Naive thymus-derived CD4-positive, alpha-beta T cell (primary cell): ENCODE measurements at regions not wholly inside any gene's neighbourhood (a gene's known extent, or its start where the extent isn't known, plus 50 kb on each side); places are given as distances from the start of the nearest gene placed in this dataset.
"Not testable (repeated sequence)": the region's sequence is repeated elsewhere in the genome, so short reads cannot be mapped to it uniquely, and the experiment has no call there.

Experiments used
- ATAC-seq: fragments of 150-1000 bp; cut with Tn5 transposase; 2 replicates; pipeline ENCODE4 v1.10.0; 2021; ENCODE audit warnings: mild to moderate bottlenecking, moderate library complexity
- CTCF ChIA-PET: fragments of 350-600 bp; sonication (Branson Sonifier 250); formaldehyde crosslinking; loops from one replicate; lab custom pipeline; 2021; ENCODE audit warnings: antibody characterized with exemption; lab: Charles Lee
- POLR2A ChIA-PET: fragments of 350-600 bp; sonication (Branson Sonifier 250); formaldehyde crosslinking; loops from one replicate; lab custom pipeline; 2021; ENCODE audit warnings: antibody characterized with exemption, inconsistent platforms; lab: Charles Lee
- DNase-seq, 9 donors: peaks; one replicate each; pipeline versions ENCODE4 v3.0.0 to v3.0.0-alpha.2; 2020 to 2022; ENCODE audit warnings: mixed read lengths in 1 of 9
- H3K27ac ChIP-seq: one replicate; pipeline ENCODE4 v1.7.0; 2013; ENCODE audit warnings: mild to moderate bottlenecking, low read depth, low read length, moderate library complexity
- H3K27me3 ChIP-seq, 2 donors: one replicate each; pipeline ENCODE4 v1.7.0; 2013; ENCODE audit warnings: low read length in 2 of 2, mild to moderate bottlenecking in 2 of 2, moderate library complexity in 2 of 2; ENCODE audit not compliant: control insufficient read depth in 2 of 2, insufficient read depth in 2 of 2
- H3K36me3 ChIP-seq, 3 experiments: 1 replicate in 2 of 3; 2 replicates in 1 of 3; pipeline ENCODE4 v1.7.0; 2013; ENCODE audit warnings: low read length in 3 of 3, mild to moderate bottlenecking in 3 of 3, moderate library complexity in 1 of 3; ENCODE audit not compliant: insufficient read depth in 3 of 3, control insufficient read depth in 2 of 3
- H3K4me1 ChIP-seq, 2 donors: one replicate each; pipeline ENCODE4 v1.7.0; 2013; ENCODE audit warnings: low read length in 2 of 2, mild to moderate bottlenecking in 2 of 2, moderate library complexity in 1 of 2; ENCODE audit not compliant: control insufficient read depth in 2 of 2, insufficient read depth in 2 of 2
- H3K4me3 ChIP-seq: 2 replicates; pipeline ENCODE4 v1.7.0; 2013; ENCODE audit warnings: mild to moderate bottlenecking, low read length
- H3K9me3 ChIP-seq, 3 experiments: 1 replicate in 2 of 3; 2 replicates in 1 of 3; pipeline ENCODE4 v1.7.0; 2013; ENCODE audit warnings: low read length in 3 of 3; ENCODE audit not compliant: control insufficient read depth in 2 of 3
- H3K27ac Mint-ChIP-seq, 9 donors: one replicate each; pipeline ENCODE4 v1.8.0; 2020 to 2022; ENCODE audit warnings: mixed read lengths in 9 of 9, mild to moderate bottlenecking in 8 of 9, moderate library complexity in 5 of 9, inconsistent platforms in 2 of 9
- H3K27me3 Mint-ChIP-seq, 5 donors: one replicate each; pipeline ENCODE4 v1.8.0; 2021 to 2022; ENCODE audit warnings: mixed read lengths in 5 of 5, mild to moderate bottlenecking in 1 of 5
- H3K36me3 Mint-ChIP-seq, 5 donors: one replicate each; pipeline ENCODE4 v1.8.0; 2020 to 2022; ENCODE audit warnings: mixed read lengths in 5 of 5, mild to moderate bottlenecking in 3 of 5, inconsistent platforms in 1 of 5
- H3K4me1 Mint-ChIP-seq, 7 donors: one replicate each; pipeline ENCODE4 v1.8.0; 2020 to 2022; ENCODE audit warnings: mixed read lengths in 7 of 7, mild to moderate bottlenecking in 3 of 7, inconsistent platforms in 1 of 7
- H3K4me3 Mint-ChIP-seq, 10 donors: one replicate each; pipeline ENCODE4 v1.8.0; 2020 to 2022; ENCODE audit warnings: mild to moderate bottlenecking in 10 of 10, mixed read lengths in 10 of 10, moderate library complexity in 6 of 10, inconsistent platforms in 2 of 10
- H3K9me3 Mint-ChIP-seq, 11 donors: one replicate each; pipeline ENCODE4 v1.8.0; 2020 to 2022; ENCODE audit warnings: mixed read lengths in 11 of 11, mild to moderate bottlenecking in 4 of 11, inconsistent platforms in 1 of 11, moderate library complexity in 1 of 11
- intact Hi-C, 2 donors: fragments of 100-400 bp; cut with micrococcal nuclease; formaldehyde crosslinking; loops; one replicate each; pipeline ENCODE4 v1.15.1; 2023

DNA sequence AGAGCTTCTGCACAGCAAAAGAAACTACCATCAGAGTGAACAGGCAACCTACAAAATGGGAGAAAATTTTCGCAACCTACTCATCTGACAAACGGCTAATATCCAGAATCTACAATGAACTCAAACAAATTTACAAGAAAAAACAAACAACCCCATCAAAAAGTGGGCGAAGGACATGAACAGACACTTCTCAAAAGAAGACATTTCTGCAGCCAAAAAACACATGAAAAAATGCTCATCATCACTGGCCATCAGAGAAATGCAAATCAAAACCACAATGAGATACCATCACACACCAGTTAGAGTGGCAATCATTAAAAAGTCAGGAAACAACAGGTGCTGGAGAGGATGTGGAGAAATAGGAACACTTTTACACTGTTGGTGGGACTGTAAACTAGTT is 1439.7 kb downstream of the FSCB start:
- H3K27me3 ChIP-seq, DNase-seq, intact Hi-C loops, H3K27me3 Mint-ChIP-seq, H3K36me3 Mint-ChIP-seq, ATAC-seq, POLR2A ChIA-PET, H3K4me3 Mint-ChIP-seq, H3K9me3 Mint-ChIP-seq, H3K27ac Mint-ChIP-seq, H3K27ac ChIP-seq, H3K36me3 ChIP-seq, H3K4me1 Mint-ChIP-seq, H3K9me3 ChIP-seq, H3K4me3 ChIP-seq, H3K4me1 ChIP-seq, CTCF ChIA-PET: not testable (repeated sequence)

DNA sequence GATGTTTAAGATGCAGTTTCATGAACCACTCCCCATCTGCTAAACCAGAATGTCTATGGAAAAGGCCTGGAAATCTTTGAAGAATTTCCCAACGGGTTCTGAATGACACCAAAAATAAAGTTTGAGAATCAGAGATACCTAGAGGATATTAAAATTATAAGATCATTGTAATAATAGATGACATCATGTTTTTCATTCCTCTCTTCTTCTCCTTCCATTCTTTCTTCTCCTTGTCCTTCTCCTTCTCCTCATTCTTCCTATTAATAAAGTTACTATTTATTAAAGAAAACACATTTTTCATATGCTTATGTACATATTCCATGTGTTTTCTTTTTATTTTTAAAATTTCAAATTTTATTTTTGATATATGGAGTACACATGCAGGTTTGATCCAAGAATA is 1449.4 kb downstream of the LRFN5 start:
- no peaks in the 10 kb centered on the region for H3K4me1 Mint-ChIP-seq
- Histone ChIP-seq H3K36me3 (no peaks in the 10 kb centered on the region), H3K27me3 (no peaks in the 10 kb centered on the region), H3K4me3 (no peak overlapping the region), H3K9me3 (no peaks in the 10 kb centered on the region), H3K27ac (no peak overlapping the region), H3K4me1 (no peaks in the 10 kb centered on the region)
- no peak for DNase-seq
- intact Hi-C loops = no loop called here
- H3K27ac Mint-ChIP-seq = no peak overlapping the region
- ATAC-seq = no peak
- ChIA-PET CTCF (no interaction called here), POLR2A (no interaction called here)
- H3K27me3 Mint-ChIP-seq = no peaks in the 10 kb centered on the region
- H3K9me3 Mint-ChIP-seq = peaks cover 0 to 23% (median 12%) of the 10 kb centered on the region in 11 donors
- H3K4me3 Mint-ChIP-seq = no peak overlapping the region
- no peaks in the 10 kb centered on the region for H3K36me3 Mint-ChIP-seq

DNA sequence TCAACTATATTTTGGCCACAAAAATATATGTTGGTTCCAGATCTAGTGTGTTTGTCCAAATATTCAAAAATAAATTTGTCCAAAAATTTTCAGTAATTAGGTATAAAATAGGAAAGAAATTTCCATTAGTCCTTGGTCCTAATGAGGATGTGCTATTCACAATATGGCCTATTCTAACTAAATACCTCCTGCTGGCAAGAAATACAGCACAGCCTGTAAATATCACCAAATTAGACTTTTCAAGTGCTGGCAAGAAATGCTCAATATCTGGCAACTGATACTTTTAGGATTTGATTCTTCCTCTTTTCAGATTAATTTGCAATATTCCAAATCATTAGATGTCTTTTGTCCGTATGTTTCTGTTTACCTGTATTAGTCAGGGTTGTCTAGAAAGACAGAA is 1446.2 kb downstream of the LRFN5 start:
- H3K9me3 Mint-ChIP-seq = peaks cover 0 to 11% (median 5%) of the 10 kb centered on the region in 11 donors
- Histone ChIP-seq H3K27me3 (no peaks in the 10 kb centered on the region), H3K36me3 (no peaks in the 10 kb centered on the region), H3K9me3 (no peaks in the 10 kb centered on the region), H3K4me3 (no peak overlapping the region), H3K4me1 (no peaks in the 10 kb centered on the region), H3K27ac (no peak overlapping the region)
- intact Hi-C loops = no loop called here
- H3K36me3 Mint-ChIP-seq = no peaks in the 10 kb centered on the region
- no peak overlapping the region for H3K27ac Mint-ChIP-seq
- POLR2A ChIA-PET = no interaction called here
- no peak overlapping the region for H3K4me3 Mint-ChIP-seq
- no peaks in the 10 kb centered on the region for H3K27me3 Mint-ChIP-seq
- no peaks in the 10 kb centered on the region for H3K4me1 Mint-ChIP-seq
- ATAC-seq = no peak
- CTCF ChIA-PET = no interaction called here
- DNase-seq = no peak

DNA sequence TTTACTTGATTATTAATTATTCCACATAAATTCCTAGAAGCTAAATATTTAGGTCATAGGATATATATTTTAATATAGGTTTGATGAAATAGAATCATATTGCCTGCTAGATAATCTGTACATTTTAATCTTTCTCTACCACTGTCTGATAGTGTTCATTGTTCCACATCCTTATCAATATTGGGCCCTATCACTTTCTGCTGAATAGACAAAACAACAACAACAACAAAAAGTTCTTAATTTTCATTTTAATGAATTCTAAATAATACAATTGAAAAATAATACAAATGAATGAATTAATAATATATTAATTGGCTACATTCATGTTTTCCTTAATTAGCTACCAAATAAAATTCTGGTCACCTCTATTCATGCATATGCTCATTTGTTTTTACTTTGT is 1437.2 kb downstream of the LRFN5 start:
- ChIA-PET POLR2A (no interaction called here), CTCF (no interaction called here)
- DNase-seq = no peak
- Histone ChIP-seq H3K9me3 (no peaks in the 10 kb centered on the region), H3K27me3 (no peaks in the 10 kb centered on the region), H3K4me3 (no peak overlapping the region), H3K36me3 (no peaks in the 10 kb centered on the region), H3K4me1 (no peaks in the 10 kb centered on the region), H3K27ac (no peak overlapping the region)
- Mint-ChIP-seq H3K27ac (no peak overlapping the region), H3K36me3 (no peaks in the 10 kb centered on the region), H3K9me3 (peaks cover 0 to 20% (median 4%) of the 10 kb centered on the region in 11 donors), H3K27me3 (no peaks in the 10 kb centered on the region), H3K4me1 (no peaks in the 10 kb centered on the region), H3K4me3 (no peak overlapping the region)
- ATAC-seq = no peak
- intact Hi-C loops = no loop called here

DNA sequence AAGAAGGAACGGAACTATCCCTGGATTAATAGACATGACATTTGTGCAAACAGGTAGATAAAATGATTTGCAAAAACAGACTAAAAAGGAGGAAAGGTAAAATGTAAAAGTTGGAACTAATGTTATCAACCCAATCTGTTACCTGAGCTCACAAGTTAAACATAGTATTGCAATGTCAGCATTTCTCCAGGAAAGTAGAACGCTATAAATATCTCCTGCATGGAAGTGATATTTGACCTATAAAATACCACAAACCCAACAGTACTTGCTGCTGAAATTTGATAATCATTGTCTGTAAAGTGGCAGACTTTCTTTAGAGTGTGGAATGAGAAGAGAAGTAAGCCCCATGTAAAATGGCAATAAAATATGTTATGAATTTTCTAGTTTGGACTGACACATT is 1435.7 kb downstream of the LRFN5 start:
- Histone ChIP-seq H3K4me1 (no peaks in the 10 kb centered on the region), H3K4me3 (no peak overlapping the region), H3K9me3 (no peaks in the 10 kb centered on the region), H3K36me3 (no peaks in the 10 kb centered on the region), H3K27ac (no peak overlapping the region), H3K27me3 (no peaks in the 10 kb centered on the region)
- H3K4me3 Mint-ChIP-seq = no peak overlapping the region
- H3K27ac Mint-ChIP-seq = no peak overlapping the region
- intact Hi-C loops = no loop called here
- no peaks in the 10 kb centered on the region for H3K27me3 Mint-ChIP-seq
- H3K9me3 Mint-ChIP-seq = peaks cover 0 to 18% (median 4%) of the 10 kb centered on the region in 11 donors
- ATAC-seq (no peak), DNase-seq (no peak)
- ChIA-PET POLR2A (no interaction called here), CTCF (no interaction called here)
- H3K4me1 Mint-ChIP-seq = no peaks in the 10 kb centered on the region
- no peaks in the 10 kb centered on the region for H3K36me3 Mint-ChIP-seq

DNA sequence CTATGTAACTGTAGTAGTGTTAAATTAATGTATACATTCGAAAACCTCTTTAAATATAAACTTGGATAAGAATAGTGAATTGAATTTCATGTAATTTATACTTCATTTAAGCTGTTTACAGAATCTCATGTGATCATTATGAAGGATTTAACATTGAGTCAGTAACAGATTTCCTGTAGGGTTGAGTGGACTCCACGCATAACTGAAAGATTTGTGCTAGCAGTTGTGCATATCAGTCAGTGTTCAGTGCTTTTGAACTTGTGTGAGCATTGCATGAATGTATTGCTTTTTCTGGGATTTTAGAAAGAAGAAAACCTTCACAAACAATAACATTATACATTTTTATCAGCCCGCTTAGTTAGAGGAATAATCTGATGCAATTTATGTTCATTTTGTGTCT is 1435.3 kb downstream of the LRFN5 start:
- no peak overlapping the region for H3K4me3 ChIP-seq
- Mint-ChIP-seq H3K27me3 (no peaks in the 10 kb centered on the region), H3K27ac (no peak overlapping the region), H3K4me1 (no peaks in the 10 kb centered on the region), H3K36me3 (no peaks in the 10 kb centered on the region), H3K4me3 (no peak overlapping the region), H3K9me3 (peaks cover 0 to 17% (median 4%) of the 10 kb centered on the region in 11 donors)
- no peak overlapping the region for H3K27ac ChIP-seq
- ATAC-seq (no peak), DNase-seq (no peak)
- no peaks in the 10 kb centered on the region for H3K9me3 ChIP-seq
- no peaks in the 10 kb centered on the region for H3K36me3 ChIP-seq
- POLR2A ChIA-PET = no interaction called here
- CTCF ChIA-PET = no interaction called here
- H3K27me3 ChIP-seq = no peaks in the 10 kb centered on the region
- intact Hi-C loops = no loop called here
- no peaks in the 10 kb centered on the region for H3K4me1 ChIP-seq

DNA sequence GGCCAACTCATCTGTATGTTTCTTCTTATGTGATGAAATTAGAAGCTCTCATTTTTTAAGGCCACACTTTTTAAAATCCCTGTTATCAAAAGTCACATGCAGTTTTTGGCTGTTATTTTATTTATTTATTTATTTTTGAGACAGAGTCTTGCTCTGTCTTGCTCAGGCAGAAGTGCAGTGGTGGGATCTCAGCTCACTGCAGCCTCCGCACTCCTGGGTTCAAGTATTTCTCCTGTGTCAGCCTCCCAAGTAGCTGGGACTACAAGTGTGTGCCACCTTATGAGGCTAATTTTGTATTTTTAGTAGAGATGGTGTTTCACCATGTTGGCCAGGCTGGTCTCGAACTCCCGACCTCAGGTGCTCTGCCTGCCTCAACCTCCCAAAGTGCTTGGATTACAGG is 1434.5 kb downstream of the LRFN5 start:
- Histone ChIP-seq H3K36me3 (no peaks in the 10 kb centered on the region), H3K4me1 (no peaks in the 10 kb centered on the region), H3K4me3 (no peak overlapping the region), H3K9me3 (no peaks in the 10 kb centered on the region), H3K27ac (no peak overlapping the region), H3K27me3 (no peaks in the 10 kb centered on the region)
- peaks cover 0 to 15% (median 5%) of the 10 kb centered on the region in 11 donors for H3K9me3 Mint-ChIP-seq
- ChIA-PET CTCF (interaction anchor here (0.6 kb wide), 1 partner anchor 502 kb away, joined by 3 read pairs; no protein-coding TSS in a partner anchor), POLR2A (no interaction called here)
- no peaks in the 10 kb centered on the region for H3K36me3 Mint-ChIP-seq
- no peak for ATAC-seq
- no peak overlapping the region for H3K4me3 Mint-ChIP-seq
- H3K27me3 Mint-ChIP-seq = no peaks in the 10 kb centered on the region
- no peak for DNase-seq
- no peaks in the 10 kb centered on the region for H3K4me1 Mint-ChIP-seq
- intact Hi-C loops = no loop called here
- H3K27ac Mint-ChIP-seq = no peak overlapping the region
